KG1 (cell line): ENCODE measurements at regions not wholly inside any gene's neighbourhood (a gene's known extent, or its start where the extent isn't known, plus 50 kb on each side); places are given as distances from the start of the nearest gene placed in this dataset.

Experiments used
- DNase-seq: peaks from one replicate; lab custom pipeline; 2025; lab: John Stamatoyannopoulos, UW

GRCh38 chr5:23084815-23085214, 231.7 kb upstream of the CDH12 start:
- DNase-seq, result no peak

DNA sequence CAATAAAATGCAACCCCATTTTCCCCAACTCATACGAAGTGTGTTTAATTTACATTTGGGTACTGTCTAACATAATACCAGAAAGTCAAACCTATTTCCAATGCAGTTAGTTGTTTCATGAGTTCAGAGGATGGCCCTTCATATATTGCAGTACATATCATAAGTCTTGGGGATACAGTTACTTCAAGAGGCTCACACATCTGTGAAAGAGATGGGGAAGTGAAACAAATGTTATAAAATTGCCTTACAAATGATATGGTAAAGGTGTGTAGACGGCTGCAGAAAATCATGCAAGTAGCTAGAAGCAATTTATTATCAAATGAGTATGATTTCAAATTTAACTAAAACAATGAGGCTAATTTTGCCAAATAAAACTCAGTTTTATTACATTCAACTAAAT, 219.0 kb upstream of the CDH12 start:
- no peak for DNase-seq

DNA sequence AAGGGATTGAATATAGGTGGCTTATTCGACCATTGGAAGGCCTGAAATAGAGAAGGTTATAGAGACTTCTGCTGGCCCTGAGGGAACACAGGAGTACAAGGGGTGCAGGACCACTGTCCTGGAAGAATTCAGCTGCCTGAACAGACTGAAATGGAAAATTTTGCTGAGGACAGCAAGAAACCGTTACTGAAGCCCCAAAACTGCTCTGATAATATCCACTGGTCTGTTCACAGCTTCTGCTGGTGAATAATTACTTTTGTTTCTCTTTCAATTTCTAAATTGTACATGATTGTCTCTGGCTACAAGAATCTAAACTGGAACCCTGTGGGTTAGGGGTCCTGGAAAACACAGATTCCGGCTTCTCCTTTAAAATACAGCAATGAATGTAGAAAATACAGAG, 218.5 kb upstream of the CDH12 start:
- DNase-seq, result no peak

DNA sequence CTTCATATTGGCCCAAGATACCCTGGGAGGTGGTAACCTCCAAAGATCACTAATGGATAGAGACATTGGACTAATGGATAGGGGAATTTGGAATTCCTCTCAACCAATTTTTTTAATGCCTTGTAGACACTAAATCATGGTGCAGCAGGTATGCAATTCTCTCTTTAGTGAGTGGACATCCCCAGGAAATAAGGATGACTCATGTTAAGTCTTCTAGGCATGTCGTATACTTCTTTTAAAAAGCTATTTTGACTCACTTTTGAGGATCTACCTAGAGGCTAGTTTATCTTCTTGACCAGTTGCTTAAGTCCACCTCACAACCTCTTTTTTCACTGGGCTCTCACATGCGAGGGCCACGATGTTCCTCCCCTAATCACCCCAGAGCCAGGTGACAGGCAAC, 211.6 kb upstream of the CDH12 start:
- no peak for DNase-seq

DNA sequence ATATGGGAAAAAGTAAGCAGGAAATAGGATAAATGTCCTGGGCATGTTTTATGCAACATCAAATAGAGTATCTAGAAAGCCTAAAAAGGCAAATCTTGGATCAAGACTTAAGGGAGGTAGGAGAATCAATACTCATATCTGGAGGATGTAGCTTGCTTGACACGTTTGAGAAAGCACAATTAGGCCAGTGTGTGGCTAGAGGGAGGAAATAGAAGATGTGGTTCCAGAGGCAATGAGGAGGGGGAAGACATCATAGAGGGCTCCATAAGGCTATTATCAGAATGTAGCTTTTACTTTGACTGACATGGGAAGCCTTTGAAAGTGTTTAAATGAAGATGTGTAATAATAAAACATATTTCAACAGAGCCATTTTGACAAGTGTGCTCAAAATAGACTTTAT, 200.7 kb upstream of the CDH12 start:
- no peak for DNase-seq

- DNase-seq, result no peak
Observed at GRCh38 chr5:23042226-23042625, 189.1 kb upstream of the CDH12 start.

- DNase-seq, result no peak
Observed at GRCh38 chr5:23035555-23036090, 182.5 kb upstream of the CDH12 start.

GRCh38 chr5:23033864-23034263, 180.7 kb upstream of the CDH12 start:
- DNase-seq, result no peak

DNA sequence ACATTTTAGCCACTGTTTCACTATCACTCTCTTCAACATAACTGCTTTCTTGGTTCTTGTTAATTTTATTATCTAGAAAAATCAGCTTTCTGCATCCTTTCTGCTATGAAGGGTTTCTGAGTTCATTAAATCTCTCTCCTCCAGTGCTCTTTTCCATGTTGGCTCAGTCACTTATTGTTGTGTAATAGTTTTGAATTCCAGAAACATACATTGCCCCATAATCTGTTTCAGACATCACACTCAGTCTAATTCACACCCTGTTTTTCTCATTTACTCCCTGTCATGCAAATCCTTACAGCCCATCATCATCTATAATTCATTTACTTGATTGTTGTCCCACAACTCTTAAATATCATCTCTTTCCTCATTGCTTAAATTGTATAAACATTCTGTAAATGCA, 176.1 kb upstream of the CDH12 start:
- DNase-seq, result no peak

- no peak for DNase-seq
Observed at GRCh38 chr5:23028445-23029021, 175.4 kb upstream of the CDH12 start.

DNA sequence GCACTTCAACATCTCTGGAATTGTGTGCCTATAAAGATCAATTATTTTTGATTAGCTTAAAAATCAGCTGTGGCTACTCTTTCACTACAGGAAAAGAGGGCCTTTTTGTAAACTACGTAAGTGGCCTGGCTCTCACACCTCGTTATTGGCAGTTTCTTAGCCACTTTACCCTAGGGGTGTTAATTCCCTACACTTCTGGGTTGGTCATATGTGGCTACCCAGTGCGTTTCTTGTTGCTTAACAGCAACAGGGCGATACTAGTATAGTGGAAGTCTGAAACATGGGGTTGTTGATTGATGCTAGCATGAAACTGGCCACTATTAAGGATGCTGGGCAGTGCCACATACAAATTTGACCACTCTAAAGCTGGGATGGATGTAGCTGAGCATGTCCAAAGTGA, 174.7 kb upstream of the CDH12 start:
- DNase-seq, result no peak

DNA sequence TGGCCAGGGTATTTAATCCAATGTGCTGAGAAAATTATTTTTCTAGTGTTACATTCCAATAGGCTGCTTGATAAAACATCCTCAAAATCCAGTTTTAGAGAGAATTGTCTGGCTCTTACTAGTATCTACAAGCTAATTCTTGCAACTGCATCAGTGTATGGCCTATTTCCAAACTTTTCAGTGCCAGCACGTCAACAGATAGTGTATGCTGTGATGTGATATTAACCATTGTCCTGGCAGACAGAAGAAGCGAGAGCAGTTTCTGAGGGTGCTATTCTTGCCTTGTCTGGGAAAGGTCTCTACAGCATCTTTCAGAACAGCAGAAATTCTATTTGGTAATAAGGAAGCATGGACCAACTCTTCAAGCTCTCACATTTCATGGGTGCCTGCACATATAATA, 174.2 kb upstream of the CDH12 start:
- DNase-seq, result no peak

GRCh38 chr5:23026252-23027170, 173.4 kb upstream of the CDH12 start:
- DNase-seq, result no peak

GRCh38 chr5:23025629-23026233, 172.6 kb upstream of the CDH12 start:
- DNase-seq, result no peak

DNA sequence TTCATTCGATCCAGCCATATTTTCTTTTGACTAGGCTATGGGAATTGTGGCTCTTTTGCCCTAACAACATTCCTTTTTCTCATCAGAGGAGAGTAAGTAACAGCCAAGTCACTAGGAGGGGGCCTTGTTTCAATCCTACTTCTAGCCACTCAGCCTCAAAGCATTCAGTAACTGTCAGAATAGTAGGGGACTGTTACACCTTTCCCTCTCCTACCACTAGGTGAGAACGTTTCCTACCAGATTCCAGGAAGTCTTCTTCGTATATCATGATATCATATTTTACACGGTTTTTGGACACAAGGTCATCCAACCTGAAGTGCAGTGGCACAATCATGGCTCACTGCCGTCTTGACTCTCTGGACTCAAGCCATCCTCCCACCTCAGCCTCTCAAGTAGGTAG, 171.3 kb upstream of the CDH12 start:
- DNase-seq, result no peak

GRCh38 chr5:23014825-23015224, 161.7 kb upstream of the CDH12 start:
- DNase-seq, result no peak

GRCh38 chr5:23014266-23014665, 161.1 kb upstream of the CDH12 start:
- DNase-seq, result no peak

DNA sequence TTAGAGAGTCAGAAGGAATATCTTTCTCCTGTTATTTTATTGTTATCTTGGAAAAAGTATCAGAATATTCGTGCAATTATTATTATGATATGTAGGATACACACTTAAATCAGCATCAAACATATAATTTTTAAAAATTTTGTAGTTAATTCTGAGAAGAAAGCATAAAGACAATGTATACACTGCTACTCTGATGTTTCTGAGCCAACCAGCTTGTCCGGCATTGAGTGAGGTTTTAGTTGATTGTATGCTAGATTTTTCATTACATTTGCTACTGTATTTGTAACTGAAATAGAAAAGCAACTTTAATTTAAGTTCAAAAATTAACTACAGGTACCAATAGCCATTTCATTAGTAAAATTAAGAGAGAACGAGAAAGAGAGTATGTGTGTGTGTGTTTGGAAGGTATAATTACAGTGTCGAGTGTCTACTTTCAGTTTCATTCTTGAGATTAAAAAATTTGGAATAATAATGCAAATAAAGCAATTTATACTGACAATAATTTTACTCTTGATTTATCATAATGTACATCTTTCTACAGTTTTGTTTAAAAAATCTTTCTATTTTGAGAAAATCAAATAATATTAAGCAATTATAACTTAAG, 160.4 kb upstream of the CDH12 start:
- peak; percentile 4 for DNase-seq

DNA sequence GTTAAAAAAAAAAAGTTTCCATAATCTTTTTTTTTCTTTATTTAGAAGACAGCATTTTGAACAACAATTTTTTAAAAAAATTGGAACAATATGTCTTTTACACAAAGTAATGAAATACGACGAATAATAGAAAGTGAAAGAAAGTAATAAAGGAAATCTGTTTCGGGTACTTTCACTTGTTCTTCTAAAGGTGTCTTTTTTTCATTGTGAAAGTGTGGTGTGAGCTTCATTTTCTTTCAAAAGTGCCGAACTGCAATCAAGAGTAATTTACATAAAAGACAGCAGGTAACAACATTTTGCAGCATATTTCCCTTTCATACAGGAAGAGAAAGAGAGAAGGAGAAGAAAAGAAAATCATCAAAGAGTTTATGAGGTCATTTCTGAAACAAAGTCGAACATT, 159.7 kb upstream of the CDH12 start:
- DNase-seq, result no peak

DNA sequence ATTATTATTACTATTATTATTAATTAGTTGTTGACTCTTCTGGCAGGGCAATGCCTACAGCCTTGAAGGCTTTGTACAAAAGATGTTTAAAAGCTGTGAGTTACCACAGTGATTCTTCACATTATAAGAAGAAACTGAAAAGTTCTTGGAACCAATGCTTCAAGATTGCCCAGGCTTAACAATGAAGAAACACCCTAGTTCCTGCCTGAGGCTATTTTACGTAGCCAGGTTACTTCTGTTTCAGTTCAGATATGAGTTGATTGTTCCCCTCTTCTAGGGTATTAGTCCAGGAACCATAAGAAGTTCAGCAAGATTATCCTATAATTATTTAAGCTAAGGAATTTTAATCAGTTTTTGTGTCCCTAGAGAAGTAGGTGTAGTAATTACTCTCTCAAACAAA, 154.6 kb upstream of the CDH12 start:
- DNase-seq, result no peak

GRCh38 chr5:23007236-23007635, 154.1 kb upstream of the CDH12 start:
- DNase-seq, result no peak

DNA sequence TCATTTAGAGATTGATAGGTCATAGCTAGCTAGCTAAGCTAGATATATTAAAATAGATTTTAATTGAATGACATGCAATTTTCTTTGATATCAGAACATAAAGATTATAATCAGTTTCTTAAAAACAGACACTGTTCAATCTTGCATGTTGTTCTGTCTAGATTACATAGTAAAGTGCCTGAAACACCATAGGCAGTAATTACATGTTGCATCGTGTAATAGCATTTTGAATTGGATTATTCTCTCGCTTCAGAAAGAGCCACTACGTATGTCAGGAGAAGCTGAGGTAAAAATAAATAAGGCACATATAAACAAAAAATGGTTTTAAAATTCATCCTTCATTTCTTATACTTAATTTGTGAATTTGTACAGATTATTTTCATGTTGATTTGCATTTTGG, 148.0 kb upstream of the CDH12 start:
- DNase-seq, result no peak

DNA sequence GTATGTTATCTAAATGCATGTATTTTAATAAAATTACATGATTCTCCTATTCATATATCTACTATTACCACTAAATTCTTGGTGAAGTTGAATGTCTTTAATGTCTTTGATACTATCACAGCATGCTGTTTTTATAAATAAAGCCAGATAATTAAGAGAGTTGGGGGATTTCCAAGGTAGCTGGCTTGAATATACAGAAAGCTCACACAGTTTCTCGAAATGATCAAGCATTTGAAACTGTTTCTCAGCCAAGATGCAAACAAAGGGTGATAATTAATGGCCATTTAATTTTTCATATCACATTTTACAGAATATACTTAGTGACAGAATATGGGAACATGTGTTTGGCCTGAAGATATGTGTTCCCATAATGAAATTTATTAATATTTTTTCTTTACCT, 145.6 kb upstream of the CDH12 start:
- DNase-seq, result no peak
